IMR-90 (cell line): ENCODE measurements at regions not wholly inside any gene's neighbourhood (a gene's known extent, or its start where the extent isn't known, plus 50 kb on each side); places are given as distances from the start of the nearest gene placed in this dataset.

ENCODE experiments used
- ATAC-seq: fragments of 200-7000 bp; cut with Tn5 transposase; 2 replicates; pipeline ENCODE4 v1.9.1; 2020; ENCODE audit warnings: low read depth, mild to moderate bottlenecking, moderate library complexity
- BruUV-seq: library from RNA; stranded (reverse); fragments of 400-500 nt; replicated peaks from 2 replicates; lab custom pipeline; 2021; lab: Mats Ljungman, UMichigan
- CTCF ChIA-PET: fragments of 300-600 bp; formaldehyde crosslinking; extraction: SDS; loops from one replicate; lab custom pipeline; 2021; ENCODE audit warnings: antibody characterized with exemption; lab: Yijun Ruan, JAX
- POLR2A ChIA-PET: fragments of 300-600 bp; sonication (Branson Sonifier 250); formaldehyde crosslinking; loops from one replicate; lab custom pipeline; 2022; ENCODE audit warnings: antibody characterized with exemption; ENCODE audit not compliant: unreplicated experiment; lab: Charles Lee
- DNase-seq: peaks from one replicate; pipeline ENCODE4 v3.0.0; 2013
- H2AFZ ChIP-seq: replicated peaks from 2 replicates; pipeline ENCODE3; 2013; ENCODE audit warnings: low read length, mild to moderate bottlenecking; ENCODE audit not compliant: poor library complexity
- H2AK5ac ChIP-seq: 2 replicates; pipeline ENCODE4 v1.6.1; 2013; ENCODE audit warnings: low read depth, low read length, inconsistent platforms
- H2AK9ac ChIP-seq: replicated peaks from 2 replicates; pipeline ENCODE3; 2013; ENCODE audit warnings: mild to moderate bottlenecking, low read depth, low read length, moderate library complexity; ENCODE audit not compliant: poor library complexity
- H2BK120ac ChIP-seq: 2 replicates; pipeline ENCODE4 v1.6.1; 2013; ENCODE audit warnings: low read depth, low read length, inconsistent platforms
- H2BK15ac ChIP-seq: 3 replicates; pipeline ENCODE4 v1.6.1; 2013; ENCODE audit warnings: low read depth, low read length, inconsistent platforms
- H2BK20ac ChIP-seq: 2 replicates; pipeline ENCODE4 v1.6.1; 2013; ENCODE audit warnings: low read depth, mild to moderate bottlenecking, inconsistent platforms, low read length, moderate library complexity
- H2BK5ac ChIP-seq: 2 replicates; pipeline ENCODE4 v1.6.1; 2013; ENCODE audit warnings: mild to moderate bottlenecking, low read depth, low read length, inconsistent platforms; ENCODE audit not compliant: poor library complexity, severe bottlenecking
- H3K14ac ChIP-seq: replicated peaks from 2 replicates; pipeline ENCODE4 v1.6.1; 2013; ENCODE audit warnings: low read depth, low read length, inconsistent platforms
- H3K18ac ChIP-seq: 2 replicates; pipeline ENCODE4 v1.6.1; 2013; ENCODE audit warnings: low read depth, low read length, control low read depth
- H3K23ac ChIP-seq: 2 replicates; pipeline ENCODE4 v1.6.1; 2013; ENCODE audit warnings: low read depth, low read length, inconsistent platforms
- H3K27ac ChIP-seq: 2 replicates; pipeline ENCODE4 v1.5.1; 2013; ENCODE audit warnings: mild to moderate bottlenecking, control low read depth, low read length; ENCODE audit not compliant: insufficient read depth
- H3K27me3 ChIP-seq: 2 replicates; pipeline ENCODE4 v1.6.1; 2013; ENCODE audit warnings: low read length; ENCODE audit not compliant: control insufficient read depth, insufficient read depth
- H3K36me3 ChIP-seq: 2 replicates; pipeline ENCODE4 v1.6.1; 2013; ENCODE audit warnings: low read length, mixed read lengths; ENCODE audit not compliant: control insufficient read depth, insufficient read depth
- H3K4ac ChIP-seq: 2 replicates; pipeline ENCODE4 v1.6.1; 2013; ENCODE audit warnings: low read depth, low read length, inconsistent platforms
- H3K4me1 ChIP-seq: 2 replicates; pipeline ENCODE4 v1.6.1; 2013; ENCODE audit warnings: low read length, mixed read lengths; ENCODE audit not compliant: control insufficient read depth, insufficient read depth
- H3K4me2 ChIP-seq: 2 replicates; pipeline ENCODE4 v1.6.1; 2013; ENCODE audit warnings: low read depth, mild to moderate bottlenecking, control low read depth, low read length, moderate library complexity
- H3K4me3 ChIP-seq: 2 replicates; pipeline ENCODE4 v1.5.1; 2013; ENCODE audit warnings: low read depth, mild to moderate bottlenecking, control low read depth, low read length, moderate library complexity; ENCODE audit not compliant: insufficient read depth
- H3K56ac ChIP-seq: 2 replicates; pipeline ENCODE4 v1.6.1; 2013; ENCODE audit warnings: low read length, inconsistent platforms; ENCODE audit not compliant: insufficient read depth; ENCODE audit errors: extremely low read depth
- H3K79me1 ChIP-seq, 2 experiments: 2 replicates each; pipeline ENCODE4 v1.6.1; 2013; ENCODE audit warnings: low read length in 2 of 2, inconsistent platforms in 1 of 2, low read depth in 1 of 2
- H3K9ac ChIP-seq: 2 replicates; pipeline ENCODE4 v1.6.1; 2013; ENCODE audit warnings: low read depth, low read length, control low read depth
- H3K9me1 ChIP-seq: 2 replicates; pipeline ENCODE4 v1.6.1; 2013; ENCODE audit warnings: low read length, inconsistent platforms; ENCODE audit not compliant: insufficient read depth
- H3K9me3 ChIP-seq: 2 replicates; pipeline ENCODE4 v1.6.1; 2013; ENCODE audit warnings: low read length; ENCODE audit not compliant: control insufficient read depth, insufficient read depth
- H4K20me1 ChIP-seq: 2 replicates; pipeline ENCODE4 v1.6.1; 2013; ENCODE audit warnings: low read length, inconsistent platforms; ENCODE audit not compliant: insufficient read depth
- H4K5ac ChIP-seq: 2 replicates; pipeline ENCODE4 v1.6.1; 2013; ENCODE audit warnings: mild to moderate bottlenecking, low read depth, low read length, control low read depth
- H4K8ac ChIP-seq, 2 experiments: 2 replicates each; pipeline ENCODE4 v1.6.1; 2013; ENCODE audit warnings: low read depth in 2 of 2, low read length in 2 of 2, control low read depth in 1 of 2, inconsistent platforms in 1 of 2
- H4K91ac ChIP-seq: 2 replicates; pipeline ENCODE4 v1.6.1; 2013; ENCODE audit warnings: low read depth, low read length, inconsistent platforms; ENCODE audit not compliant: insufficient read depth
- BHLHE40 ChIP-seq: fragments of 150-350 bp; IDR thresholded peaks from 2 replicates; pipeline ENCODE4 v1.6.1; 2016; ENCODE audit warnings: mild to moderate bottlenecking, low read depth, low read length
- CEBPB ChIP-seq: IDR thresholded peaks from 2 replicates; pipeline ENCODE4 v1.6.1; 2012; ENCODE audit warnings: low read depth, low read length, improper control_type of control experiment
- CHD1 ChIP-seq: IDR thresholded peaks from 2 replicates; pipeline ENCODE4 v1.6.1; 2012; ENCODE audit warnings: low read depth, low read length, improper control_type of control experiment
- FOS ChIP-seq: fragments of 150-350 bp; IDR thresholded peaks from 2 replicates; pipeline ENCODE4 v1.6.1; 2016; ENCODE audit warnings: low read depth, low read length
- MAFK ChIP-seq: IDR thresholded peaks from 2 replicates; pipeline ENCODE4 v1.6.1; 2012; ENCODE audit warnings: low read depth, low read length, improper control_type of control experiment
- MAZ ChIP-seq: IDR thresholded peaks from 2 replicates; pipeline ENCODE4 v1.6.1; 2012; ENCODE audit warnings: low read depth, mild to moderate bottlenecking, low read length, improper control_type of control experiment, moderate library complexity, borderline replicate concordance
- MXI1 ChIP-seq: IDR thresholded peaks from 2 replicates; pipeline ENCODE4 v1.6.1; 2012; ENCODE audit warnings: low read depth, mild to moderate bottlenecking, low read length, moderate library complexity, borderline replicate concordance
- NFE2L2 ChIP-seq: fragments of 150-350 bp; IDR thresholded peaks from 2 replicates; pipeline ENCODE4 v1.6.1; 2016; ENCODE audit warnings: low read depth, mild to moderate bottlenecking, low read length
- POLR2A ChIP-seq: IDR thresholded peaks from 2 replicates; pipeline ENCODE4 v1.6.1; 2012; ENCODE audit warnings: mild to moderate bottlenecking, low read depth, low read length
- RAD21 ChIP-seq: IDR thresholded peaks from 2 replicates; pipeline ENCODE4 v1.6.1; 2012; ENCODE audit warnings: low read length, improper control_type of control experiment
- RCOR1 ChIP-seq: IDR thresholded peaks from 2 replicates; pipeline ENCODE4 v1.6.1; 2012; ENCODE audit warnings: mild to moderate bottlenecking, low read length, improper control_type of control experiment; ENCODE audit not compliant: insufficient replicate concordance
- RFX5 ChIP-seq: IDR thresholded peaks from 2 replicates; pipeline ENCODE4 v1.8.0; 2012; ENCODE audit warnings: low read depth, mild to moderate bottlenecking, low read length, moderate library complexity
- SMC3 ChIP-seq: fragments of 150-350 bp; IDR thresholded peaks from 2 replicates; pipeline ENCODE4 v1.6.1; 2016; ENCODE audit warnings: low read depth, mild to moderate bottlenecking, antibody characterized with exemption, low read length, moderate library complexity
- WGBS, 2 experiments: methylation state at CpG; one replicate each; pipeline versions ENCODE4 v1.1.5 to v1.1.7; 2013; ENCODE audit warnings: missing lambda C conversion rate in 2 of 2; ENCODE audit not compliant: insufficient read length in 1 of 2; ENCODE audit errors: extremely low coverage in 2 of 2; 5-methylcytosine and 5-hydroxymethylcytosine counted together
- dilution Hi-C: fragments of 300-500 bp; cut with HindIII; formaldehyde crosslinking; loops from one replicate; pipeline ENCODE4 v1.14.3; 2018; ENCODE audit warnings: low sequenced_read_pairs; ENCODE audit not compliant: unreplicated experiment
- in situ Hi-C: fragments of 300-500 bp; cut with MboI; formaldehyde crosslinking; loops from 3 replicates; pipeline ENCODE4 v1.14.3; 2019; ENCODE audit warnings: low sequenced_read_pairs, inconsistent platforms, mixed read lengths
- intact Hi-C: fragments of 100-400 bp; cut with micrococcal nuclease; formaldehyde crosslinking; loops from 2 replicates; pipeline ENCODE4 v1.10.0; 2022
- TF ChIP-seq, protein P1 (sequence below): fragments of 150-350 bp; IDR thresholded peaks from 2 replicates; pipeline ENCODE4 v1.6.1; 2017; ENCODE audit warnings: mild to moderate bottlenecking, antibody characterized with exemption, low read length, low read depth
- TF ChIP-seq, protein P2 (sequence below): conservative IDR thresholded peaks from 2 replicates; pipeline ENCODE4 v1.5.1; 2012; ENCODE audit warnings: mild to moderate bottlenecking, low read depth, low read length, improper control_type of control experiment
- TF ChIP-seq, protein P3 (sequence below): fragments of 150-350 bp; IDR thresholded peaks from 2 replicates; pipeline ENCODE4 v1.6.1; 2016; ENCODE audit warnings: low read depth, mild to moderate bottlenecking, low read length, moderate library complexity, borderline replicate concordance

DNA sequence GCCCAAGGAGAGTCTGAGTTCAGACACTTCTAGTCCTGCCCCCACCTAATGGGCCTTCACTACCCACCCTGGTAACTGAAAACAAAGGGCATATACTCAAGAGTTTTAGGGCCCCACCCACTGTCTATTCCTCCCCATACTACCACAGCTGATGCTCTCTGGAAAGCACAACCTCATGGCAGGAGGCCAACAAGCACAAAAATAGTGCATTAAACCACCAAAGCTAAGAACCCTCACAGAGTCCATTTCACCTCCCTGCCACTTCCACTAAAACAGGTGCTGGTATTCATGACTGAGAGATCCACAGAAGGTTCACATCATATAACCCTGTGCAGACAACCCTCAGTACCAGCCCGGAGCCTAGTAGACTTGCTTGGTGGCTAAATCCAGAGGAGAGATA lies 132.1 kb upstream of the ADGRB3 start:
- Histone ChIP-seq H2AFZ (no peak overlapping the region), H2AK5ac (no peak overlapping the region), H3K4ac (no peak overlapping the region), H3K18ac (no peak overlapping the region), H3K36me3 (no peaks in the 10 kb centered on the region), H3K27me3 (no peaks in the 10 kb centered on the region), H2BK15ac (no peak overlapping the region), H3K4me2 (no peak overlapping the region), H3K79me1 (no peaks in the 10 kb centered on the region), H2AK9ac (no peak overlapping the region), H3K9ac (no peak overlapping the region), H4K8ac (no peak overlapping the region), H2BK120ac (no peak overlapping the region), H3K27ac (no peak overlapping the region), H3K23ac (no peak overlapping the region), H4K91ac (no peak overlapping the region), H3K56ac (no peak overlapping the region), H3K4me3 (no peak overlapping the region), H3K4me1 (no peaks in the 10 kb centered on the region), H2BK5ac (no peak overlapping the region), H2BK20ac (no peak overlapping the region), H3K9me1 (no peaks in the 10 kb centered on the region), H3K9me3 (peaks cover 5% of the 10 kb centered on the region; the same call in 1 of the 2 replicates), H3K14ac (no peak overlapping the region), H4K20me1 (no peaks in the 10 kb centered on the region), H4K5ac (no peak overlapping the region)
- no peak for DNase-seq
- BruUV-seq: no TSS peak
- intact Hi-C loops: no loop called here
- ChIA-PET CTCF (no interaction called here), POLR2A (no interaction called here)
- in situ Hi-C loops: no loop called here
- dilution Hi-C loops: no loop called here
- no CpG with 5 or more reads among the region's 1 CpG for WGBS, 2 experiments
- TF ChIP-seq, protein P1, sequence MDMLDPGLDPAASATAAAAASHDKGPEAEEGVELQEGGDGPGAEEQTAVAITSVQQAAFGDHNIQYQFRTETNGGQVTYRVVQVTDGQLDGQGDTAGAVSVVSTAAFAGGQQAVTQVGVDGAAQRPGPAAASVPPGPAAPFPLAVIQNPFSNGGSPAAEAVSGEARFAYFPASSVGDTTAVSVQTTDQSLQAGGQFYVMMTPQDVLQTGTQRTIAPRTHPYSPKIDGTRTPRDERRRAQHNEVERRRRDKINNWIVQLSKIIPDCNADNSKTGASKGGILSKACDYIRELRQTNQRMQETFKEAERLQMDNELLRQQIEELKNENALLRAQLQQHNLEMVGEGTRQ: no peak
- no peak for TF ChIP-seq CHD1
- TF ChIP-seq CEBPB: no peak
- no peak for TF ChIP-seq MAZ
- TF ChIP-seq RFX5: no peak
- TF ChIP-seq, protein P2, sequence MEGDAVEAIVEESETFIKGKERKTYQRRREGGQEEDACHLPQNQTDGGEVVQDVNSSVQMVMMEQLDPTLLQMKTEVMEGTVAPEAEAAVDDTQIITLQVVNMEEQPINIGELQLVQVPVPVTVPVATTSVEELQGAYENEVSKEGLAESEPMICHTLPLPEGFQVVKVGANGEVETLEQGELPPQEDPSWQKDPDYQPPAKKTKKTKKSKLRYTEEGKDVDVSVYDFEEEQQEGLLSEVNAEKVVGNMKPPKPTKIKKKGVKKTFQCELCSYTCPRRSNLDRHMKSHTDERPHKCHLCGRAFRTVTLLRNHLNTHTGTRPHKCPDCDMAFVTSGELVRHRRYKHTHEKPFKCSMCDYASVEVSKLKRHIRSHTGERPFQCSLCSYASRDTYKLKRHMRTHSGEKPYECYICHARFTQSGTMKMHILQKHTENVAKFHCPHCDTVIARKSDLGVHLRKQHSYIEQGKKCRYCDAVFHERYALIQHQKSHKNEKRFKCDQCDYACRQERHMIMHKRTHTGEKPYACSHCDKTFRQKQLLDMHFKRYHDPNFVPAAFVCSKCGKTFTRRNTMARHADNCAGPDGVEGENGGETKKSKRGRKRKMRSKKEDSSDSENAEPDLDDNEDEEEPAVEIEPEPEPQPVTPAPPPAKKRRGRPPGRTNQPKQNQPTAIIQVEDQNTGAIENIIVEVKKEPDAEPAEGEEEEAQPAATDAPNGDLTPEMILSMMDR: no peak
- no peak for TF ChIP-seq NFE2L2
- TF ChIP-seq RCOR1: no peak
- TF ChIP-seq MXI1: no peak
- no peak for TF ChIP-seq FOS
- no peak for TF ChIP-seq MAFK
- TF ChIP-seq, protein P3, sequence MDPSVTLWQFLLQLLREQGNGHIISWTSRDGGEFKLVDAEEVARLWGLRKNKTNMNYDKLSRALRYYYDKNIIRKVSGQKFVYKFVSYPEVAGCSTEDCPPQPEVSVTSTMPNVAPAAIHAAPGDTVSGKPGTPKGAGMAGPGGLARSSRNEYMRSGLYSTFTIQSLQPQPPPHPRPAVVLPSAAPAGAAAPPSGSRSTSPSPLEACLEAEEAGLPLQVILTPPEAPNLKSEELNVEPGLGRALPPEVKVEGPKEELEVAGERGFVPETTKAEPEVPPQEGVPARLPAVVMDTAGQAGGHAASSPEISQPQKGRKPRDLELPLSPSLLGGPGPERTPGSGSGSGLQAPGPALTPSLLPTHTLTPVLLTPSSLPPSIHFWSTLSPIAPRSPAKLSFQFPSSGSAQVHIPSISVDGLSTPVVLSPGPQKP: no peak
- no peak for TF ChIP-seq POLR2A
- no peak for TF ChIP-seq RAD21
- no peak for TF ChIP-seq SMC3
- no peak for TF ChIP-seq BHLHE40
- ATAC-seq: no peak
